ENCODE measurements at regions not wholly inside any gene's neighbourhood (a gene's known extent, or its start where the extent isn't known, plus 50 kb on each side); places are given as distances from the start of the nearest gene placed in this dataset.

GRCh38 chr15:29532296-29532695, 262.7 kb upstream of the NSMCE3 start:
- H3K18ac ChIP-seq (ENCODE audit: low read depth, low read length): no peak overlapping the region
- no peak overlapping the region for H3K4ac ChIP-seq (ENCODE audit: low read depth, low read length)
- H3K79me1 ChIP-seq (ENCODE audit: low read depth in 1 of 2, low read length in 2 of 2): no peaks in the 10 kb centered on the region
- no peak for DNase-seq
- no peaks in the 10 kb centered on the region for H3K4me1 ChIP-seq (ENCODE audit: control insufficient read depth, insufficient read depth, low read length)
- no peak for TF ChIP-seq CEBPB (IDR thresholded peaks at IDR 0.05; ENCODE audit: low read depth, low read length)
- TF ChIP-seq USF2 (IDR thresholded peaks at IDR 0.05; ENCODE audit: low read depth, low read length): no peak
- TF ChIP-seq BHLHE40 (IDR thresholded peaks at IDR 0.05; ENCODE audit: low read depth, low read length): no peak
- no peak for TF ChIP-seq MAFK (IDR thresholded peaks at IDR 0.05; ENCODE audit: low read depth, low read length)
- TF ChIP-seq ELK1 (IDR thresholded peaks at IDR 0.05; ENCODE audit: borderline replicate concordance, low read depth, low read length): no peak
- no peak for TF ChIP-seq RCOR1 (IDR thresholded peaks at IDR 0.05; ENCODE audit: insufficient replicate concordance, low read length)
- TF ChIP-seq RFX5 (IDR thresholded peaks at IDR 0.05; ENCODE audit: low read depth, low read length): no peak
- no peak for TF ChIP-seq MAZ (IDR thresholded peaks at IDR 0.05; ENCODE audit: borderline replicate concordance, low read depth, low read length)
- TF ChIP-seq RAD21 (IDR thresholded peaks at IDR 0.05; ENCODE audit: low read length): no peak
- no peak for TF ChIP-seq POLR2A (IDR thresholded peaks at IDR 0.05; ENCODE audit: low read depth, low read length)
- TF ChIP-seq CTCF (conservative IDR thresholded peaks at IDR 0.05; ENCODE audit: low read depth, low read length): no peak
- POLR2A ChIA-PET (ENCODE audit: unreplicated experiment): no interaction called here
- no peaks in the 10 kb centered on the region for H3K27me3 ChIP-seq (ENCODE audit: control insufficient read depth, insufficient read depth, low read length)
- H2BK15ac ChIP-seq (ENCODE audit: low read depth, low read length): no peak overlapping the region
- H4K91ac ChIP-seq (ENCODE audit: insufficient read depth, low read depth, low read length): no peak overlapping the region
- intact Hi-C loops (cut with micrococcal nuclease): no loop called here
- H3K56ac ChIP-seq (ENCODE audit: extremely low read depth, insufficient read depth, low read length): no peak overlapping the region
- H4K5ac ChIP-seq (ENCODE audit: low read depth, low read length): no peak overlapping the region
- no peak overlapping the region for H2BK20ac ChIP-seq (ENCODE audit: low read depth, low read length)
- BruUV-seq (replicated peaks): no TSS peak
- H2BK5ac ChIP-seq (ENCODE audit: low read depth, low read length, poor library complexity, severe bottlenecking): no peak overlapping the region
- no peaks in the 10 kb centered on the region for H3K9me3 ChIP-seq (ENCODE audit: control insufficient read depth, insufficient read depth, low read length)
- CTCF ChIA-PET: no interaction called here
- ATAC-seq (ENCODE audit: low read depth): no peak
- no peak overlapping the region for H3K9ac ChIP-seq (ENCODE audit: low read depth, low read length)
- no peak overlapping the region for H3K4me2 ChIP-seq (ENCODE audit: low read depth, low read length)
- dilution Hi-C loops (cut with HindIII; ENCODE audit: low sequenced_read_pairs, unreplicated experiment): no loop called here
- H2AK9ac ChIP-seq (replicated peaks; ENCODE audit: low read depth, low read length, poor library complexity): no peak overlapping the region
- H4K8ac ChIP-seq (ENCODE audit: low read depth in 2 of 2, low read length in 2 of 2): no peak overlapping the region
- H2AK5ac ChIP-seq (ENCODE audit: low read depth, low read length): no peak overlapping the region
- no peak overlapping the region for H2BK120ac ChIP-seq (ENCODE audit: low read depth, low read length)
- no peak overlapping the region for H3K14ac ChIP-seq (replicated peaks; ENCODE audit: low read depth, low read length)
- H3K23ac ChIP-seq (ENCODE audit: low read depth, low read length): no peak overlapping the region
- no peaks in the 10 kb centered on the region for H3K36me3 ChIP-seq (ENCODE audit: control insufficient read depth, insufficient read depth, low read length)
- in situ Hi-C loops (cut with MboI; ENCODE audit: low sequenced_read_pairs): no loop called here
- H3K9me1 ChIP-seq (ENCODE audit: insufficient read depth, low read length): no peaks in the 10 kb centered on the region; the same call in 1 of the 2 replicates
- WGBS, 2 experiments (ENCODE audit: extremely low coverage in 2 of 2, insufficient read length in 1 of 2): no CpG with 5 or more reads among the region's 1 CpG
- no peak overlapping the region for H3K27ac ChIP-seq (ENCODE audit: insufficient read depth, low read length)
- no peak overlapping the region for H3K4me3 ChIP-seq (ENCODE audit: insufficient read depth, low read depth, low read length)
- no peak overlapping the region for H2AFZ ChIP-seq (replicated peaks; ENCODE audit: low read length, poor library complexity)
- no peaks in the 10 kb centered on the region for H4K20me1 ChIP-seq (ENCODE audit: insufficient read depth, low read length)
